GM21717 (cell line): ENCODE measurements at regions not wholly inside any gene's neighbourhood (a gene's known extent, or its start where the extent isn't known, plus 50 kb on each side); places are given as distances from the start of the nearest gene placed in this dataset.

Experiments
- ATAC-seq: cut with Tn5 transposase; IDR thresholded peaks from one replicate; pipeline ENCODE4 v1.9.1; 2021; ENCODE audit warnings: mild to moderate bottlenecking, moderate library complexity; ENCODE audit not compliant: unreplicated experiment

GRCh38 chr6:23957017-23957416 is 169.0 kb upstream of the NRSN1 start:
- ATAC-seq: no peak

DNA sequence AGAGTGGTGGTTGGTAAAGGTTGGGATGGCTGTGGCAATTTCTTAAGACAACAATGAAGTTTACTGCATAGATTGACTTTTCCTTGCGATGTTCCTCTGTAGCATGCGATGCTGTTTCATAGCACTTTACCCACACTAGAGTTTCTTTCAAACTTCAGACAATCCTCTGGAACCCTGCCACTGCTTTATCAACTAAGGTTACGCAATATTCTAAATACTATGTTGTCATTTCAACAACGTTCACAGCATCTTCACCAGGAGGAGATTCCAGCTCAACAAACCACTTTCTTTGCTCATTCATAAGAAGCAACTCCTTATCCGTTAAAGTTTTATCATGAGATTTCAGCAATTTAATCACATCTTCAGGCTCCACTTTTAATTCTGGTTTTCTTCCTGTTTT is 161.2 kb upstream of the NRSN1 start:
- ATAC-seq: no peak

DNA sequence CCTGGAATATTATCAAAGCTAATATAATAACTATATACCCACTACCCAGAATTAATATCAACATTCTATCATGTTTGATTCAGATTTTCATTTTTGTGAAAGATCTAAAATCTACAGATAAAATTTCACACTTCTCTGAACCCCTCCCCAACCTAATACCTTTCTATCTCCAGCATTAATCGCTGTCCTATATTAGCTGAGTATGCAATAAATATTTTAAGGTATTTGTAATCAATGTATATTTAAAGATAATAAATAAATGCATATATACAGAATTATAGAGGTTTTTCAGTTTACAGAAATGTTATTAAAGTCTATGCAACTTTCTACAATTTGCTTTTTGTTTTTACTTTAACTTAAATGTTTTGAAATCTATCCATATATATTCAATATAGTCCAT is 156.7 kb upstream of the NRSN1 start:
- no peak for ATAC-seq

GRCh38 chr6:23977706-23978105 is 148.3 kb upstream of the NRSN1 start:
- no peak for ATAC-seq

DNA sequence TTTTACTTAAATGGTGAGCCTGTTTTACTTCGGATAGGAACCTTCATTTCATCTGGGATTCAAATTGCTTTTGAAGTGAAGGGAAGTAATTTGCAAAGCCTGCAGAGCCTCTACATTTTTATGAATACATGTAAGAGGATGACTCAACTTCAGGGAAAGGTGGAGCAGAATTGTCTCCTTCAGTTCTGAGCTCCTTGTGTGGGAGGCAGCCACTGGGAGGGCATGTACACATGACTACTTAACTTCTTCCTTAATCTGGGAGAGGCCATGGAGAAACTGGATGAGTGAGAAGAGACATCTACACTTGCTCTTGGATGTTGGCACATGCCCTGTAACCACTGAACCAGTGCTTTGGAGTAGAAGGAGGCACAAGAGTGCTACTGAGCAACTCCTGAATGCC is 145.1 kb upstream of the NRSN1 start:
- ATAC-seq: no peak

GRCh38 chr6:23981923-23982322 is 144.1 kb upstream of the NRSN1 start:
- no peak for ATAC-seq

GRCh38 chr6:23983735-23984134 is 142.3 kb upstream of the NRSN1 start:
- ATAC-seq: no peak

GRCh38 chr6:23985015-23985414 is 141.0 kb upstream of the NRSN1 start:
- no peak for ATAC-seq

DNA sequence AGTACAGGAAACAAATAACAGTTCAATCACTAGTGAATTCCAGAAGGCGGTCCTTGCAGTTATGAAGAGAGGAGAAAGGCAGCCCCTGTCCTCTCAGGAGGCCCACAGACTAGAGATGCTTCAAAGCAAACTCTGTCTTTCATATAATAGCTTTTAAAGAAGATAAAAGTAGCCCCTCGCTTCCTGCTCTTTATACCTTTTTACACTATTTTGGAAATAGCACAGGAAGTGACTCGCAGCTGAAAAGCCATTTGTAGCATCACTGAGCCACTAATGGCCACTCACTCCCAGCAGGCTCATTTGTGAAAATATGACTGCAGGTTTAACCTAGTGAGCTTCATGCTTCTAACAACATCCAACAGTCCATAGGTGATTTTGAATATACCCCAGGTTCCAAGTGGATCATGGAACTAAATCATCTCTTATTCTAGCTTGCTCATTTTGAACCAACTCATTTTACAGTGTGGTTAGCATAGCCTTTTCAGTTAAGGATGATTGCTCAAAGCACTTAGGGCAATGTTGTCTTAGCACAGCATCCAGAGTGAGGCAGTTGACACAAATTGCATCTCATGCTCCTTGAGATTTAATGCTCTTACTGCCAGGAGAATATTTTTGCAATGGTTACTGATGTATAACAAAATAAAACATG is 136.0 kb upstream of the NRSN1 start:
- ATAC-seq: no peak

DNA sequence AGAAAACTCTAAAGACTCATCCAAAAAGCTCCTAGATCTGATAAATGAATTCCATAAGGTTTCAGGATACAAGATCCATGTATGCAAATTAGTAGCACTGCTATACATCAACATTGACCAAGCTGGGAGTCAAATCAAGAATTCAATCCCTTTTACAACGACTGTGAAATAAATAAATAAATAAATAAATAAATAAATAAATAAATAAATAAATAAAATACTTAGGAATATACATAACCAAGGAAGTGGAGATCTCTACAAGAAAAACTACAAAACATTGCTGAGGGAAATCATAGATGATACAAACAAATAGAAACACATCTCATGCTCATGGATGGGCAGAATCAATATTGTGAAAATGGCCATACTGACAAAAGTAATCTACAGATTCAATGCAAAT is 132.0 kb upstream of the NRSN1 start:
- ATAC-seq: no peak

- ATAC-seq: no peak
Measured at GRCh38 chr6:24004062-24004461, 122.0 kb upstream of the NRSN1 start.

GRCh38 chr6:24004659-24005058 is 121.4 kb upstream of the NRSN1 start:
- no peak for ATAC-seq

DNA sequence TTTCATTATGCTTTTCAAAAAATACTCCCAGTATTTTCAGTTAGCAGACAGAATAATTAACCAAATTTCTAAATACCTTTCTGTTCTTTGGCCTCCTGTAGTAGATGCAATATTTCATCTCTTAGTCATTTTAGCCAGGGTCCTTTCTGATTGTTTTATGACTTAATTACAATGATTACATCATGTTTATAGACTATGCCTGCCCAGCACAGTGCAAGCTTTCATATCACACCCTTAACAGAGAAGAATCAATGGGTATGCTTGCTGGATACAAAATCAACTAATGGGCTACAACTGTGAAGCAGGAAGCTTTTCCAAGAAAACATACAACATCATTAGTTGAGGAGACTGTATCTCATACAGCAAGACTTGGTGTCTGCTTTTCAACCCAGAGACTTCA is 119.8 kb upstream of the NRSN1 start:
- ATAC-seq: no peak

GRCh38 chr6:24009319-24009718 is 116.7 kb upstream of the NRSN1 start:
- no peak for ATAC-seq

- ATAC-seq: no peak
Measured at GRCh38 chr6:24010133-24010532, 115.9 kb upstream of the NRSN1 start.

- no peak for ATAC-seq
Measured at GRCh38 chr6:24016286-24016685, 109.7 kb upstream of the NRSN1 start.

- ATAC-seq: no peak
Measured at GRCh38 chr6:24016857-24017256, 109.2 kb upstream of the NRSN1 start.

- ATAC-seq: no peak
Measured at GRCh38 chr6:24019393-24019792, 106.6 kb upstream of the NRSN1 start.

GRCh38 chr6:24019830-24020229 is 106.2 kb upstream of the NRSN1 start:
- ATAC-seq: no peak

GRCh38 chr6:24026050-24026449 is 100.0 kb upstream of the NRSN1 start:
- no peak for ATAC-seq

DNA sequence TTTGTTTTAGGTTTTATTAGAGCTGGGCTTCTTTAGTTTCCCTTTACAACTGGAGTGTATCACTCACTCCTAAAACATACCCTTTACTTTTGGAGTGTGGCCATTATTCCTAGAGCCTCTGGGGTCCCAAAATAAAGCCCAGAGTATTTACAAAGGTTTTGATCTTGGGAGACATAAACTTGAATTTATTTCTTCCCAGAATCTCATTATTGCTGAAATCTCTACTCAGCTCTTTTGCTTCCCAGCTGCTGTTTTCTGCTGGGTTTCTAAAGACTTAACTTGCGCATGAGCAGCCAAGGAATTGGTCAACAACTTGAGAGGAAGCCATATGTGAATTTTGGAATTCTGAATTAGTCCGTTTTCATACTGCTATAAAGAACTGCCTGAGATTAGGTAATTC is 94.5 kb upstream of the NRSN1 start:
- ATAC-seq: no peak

DNA sequence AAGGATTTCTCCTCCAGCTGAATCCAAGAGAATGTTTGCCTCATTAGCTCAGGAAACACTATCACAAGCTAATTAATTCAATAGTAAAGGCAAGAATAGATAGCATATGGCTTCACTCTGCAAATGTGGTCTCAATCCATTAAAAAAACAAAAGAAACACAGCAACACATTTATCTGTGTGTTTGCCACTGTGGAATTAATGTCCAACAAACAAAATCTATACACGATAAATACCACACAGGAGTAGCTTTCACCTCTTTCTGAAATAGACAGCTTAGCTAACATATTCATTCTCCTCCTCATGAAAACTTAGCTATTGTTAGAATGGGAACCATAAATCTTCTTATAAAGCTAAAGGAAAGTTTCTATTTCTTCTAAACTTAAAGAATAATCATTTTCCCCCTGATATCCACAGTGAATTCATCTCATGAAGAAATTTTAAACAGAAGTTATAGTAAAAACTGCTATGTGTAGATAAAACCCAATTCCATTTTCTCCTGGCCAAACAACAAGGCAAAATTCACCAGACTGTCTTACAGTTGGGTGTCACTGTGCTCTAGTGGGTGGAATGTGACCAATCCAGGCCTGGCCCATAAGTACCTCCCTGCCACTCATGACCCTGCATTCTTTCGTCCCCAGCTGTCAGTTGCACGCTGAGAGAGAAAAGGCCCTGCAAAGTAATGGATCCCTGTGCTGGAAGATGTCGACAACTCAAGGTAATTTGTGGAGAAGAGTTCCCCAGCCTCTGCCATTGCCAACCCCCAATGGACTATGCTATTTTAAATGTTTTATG is 92.9 kb upstream of the NRSN1 start:
- ATAC-seq: no peak

- ATAC-seq: no peak
Measured at GRCh38 chr6:24043848-24044247, 82.2 kb upstream of the NRSN1 start.
